ENCODE measurements at regions not wholly inside any gene's neighbourhood (a gene's known extent, or its start where the extent isn't known, plus 50 kb on each side); places are given as distances from the start of the nearest gene placed in this dataset.

DNA sequence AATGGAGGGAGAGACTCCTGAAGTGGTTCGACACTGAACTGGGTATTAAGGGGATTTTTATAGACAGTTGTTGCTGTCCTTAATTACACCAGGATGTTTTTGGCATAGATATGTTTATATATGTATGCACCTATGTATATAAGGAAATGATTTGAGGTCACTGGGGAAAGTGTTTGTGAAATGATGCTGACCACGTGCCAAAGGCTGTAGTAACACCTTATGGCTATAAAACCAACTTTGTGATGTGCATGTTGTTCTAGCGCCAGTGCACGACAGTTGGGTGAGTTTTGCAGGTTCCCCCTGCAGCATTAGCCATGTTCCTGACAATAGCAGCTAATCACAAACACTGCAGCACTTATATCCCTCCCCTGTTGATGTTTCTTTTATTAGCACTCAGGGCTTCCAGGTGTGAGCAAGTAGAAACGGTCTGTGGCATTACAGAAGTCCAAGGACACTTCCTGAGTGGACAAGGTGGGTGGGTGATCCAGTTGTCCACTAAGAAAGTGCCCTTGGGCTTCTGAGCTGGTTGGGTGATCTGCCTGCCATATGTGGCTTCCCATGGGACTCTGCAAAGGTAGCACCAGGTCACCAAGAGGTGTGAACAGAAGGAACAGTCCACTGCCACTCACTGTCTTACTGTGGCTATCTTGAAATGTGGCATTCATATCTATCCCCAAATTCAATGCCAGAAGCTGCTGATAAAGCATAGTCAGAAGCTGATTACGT, 63.0 kb upstream of the RBM24 start:
- ATAC-seq (no peak), DNase-seq (ENCODE audit: extremely low read depth in 1 of 4, low spot score in 3 of 4) (no peak), FAIRE-seq (no peak)
- BruUV-seq (replicated peaks), result no TSS peak
- no peak overlapping the region for H3K9ac ChIP-seq (ENCODE audit: insufficient read depth in 1 of 2, low read depth in 2 of 2, low read length in 2 of 2)
- no peak overlapping the region for H3K4me3 ChIP-seq
- no peaks in the 10 kb centered on the region for H3K4me1 ChIP-seq (replicated peaks in 1 of 2; ENCODE audit: control insufficient read depth in 2 of 2, insufficient read depth in 2 of 2, low read length in 2 of 2)
- H2AFZ ChIP-seq (ENCODE audit: low read depth, low read length), result no peak overlapping the region
- H3K79me2 ChIP-seq (ENCODE audit: control insufficient read depth, insufficient read depth, low read length), result no peaks in the 10 kb centered on the region
- intact Hi-C loops (cut with micrococcal nuclease), result no loop called here
- no peaks in the 10 kb centered on the region for H3K9me3 ChIP-seq (replicated peaks; ENCODE audit: control insufficient read depth, insufficient read depth, low read depth, low read length)
- ChIA-PET POLR2A (no interaction called here), CTCF (ENCODE audit: low intra/inter-chr PET ratio) (no interaction called here)
- peaks cover 0 to 5% of the 10 kb centered on the region in 2 experiments; a peak in 1 of 5 replicates for H3K27me3 ChIP-seq (ENCODE audit: control insufficient read depth in 2 of 2, insufficient read depth in 2 of 2, low read length in 2 of 2)
- no peaks in the 10 kb centered on the region for H3K9me1 ChIP-seq (ENCODE audit: control insufficient read depth, insufficient read depth, low read length)
- no peaks in the 10 kb centered on the region for H4K20me1 ChIP-seq (replicated peaks; ENCODE audit: control insufficient read depth, insufficient read depth, low read length)
- WGBS (ENCODE audit: insufficient coverage, low coverage, missing lambda C conversion rate), result 0% methylated on average over 6 of the region's 6 CpGs
- H3K36me3 ChIP-seq (ENCODE audit: control insufficient read depth, insufficient read depth, low read length), result no peaks in the 10 kb centered on the region
- no peak overlapping the region for H3K27ac ChIP-seq (ENCODE audit: extremely low read depth, low read depth, low read length)
- H3K4me2 ChIP-seq (ENCODE audit: insufficient read depth, low read length), result no peak overlapping the region
- in situ Hi-C loops (cut with MboI), result no loop called here
- TF ChIP-seq ZFP1 (CRISPR knock-in tag; IDR thresholded peaks at IDR 0.05) (no peak), PPARD (CRISPR knock-in tag; IDR thresholded peaks at IDR 0.05) (no peak), TSC22D4 (tag; IDR thresholded peaks at IDR 0.05) (no peak), EWSR1 (IDR thresholded peaks at IDR 0.05; ENCODE audit: borderline replicate concordance, low read depth, partially characterized antibody) (no peak), SRSF1 (IDR thresholded peaks at IDR 0.05; ENCODE audit: low read depth, low read length) (no peak), ZNF24 (IDR thresholded peaks at IDR 0.05) (no peak), SMARCA4 (IDR thresholded peaks at IDR 0.05) (no peak), JUN (IDR thresholded peaks at IDR 0.05; ENCODE audit: borderline replicate concordance, low read depth, low read length) (no peak), JUN (CRISPR knock-in tag; IDR thresholded peaks at IDR 0.05; ENCODE audit: borderline replicate concordance) (no peak), HOMEZ (CRISPR knock-in tag; IDR thresholded peaks at IDR 0.05) (no peak), PTBP1 (IDR thresholded peaks at IDR 0.05; ENCODE audit: low read depth, low read length) (no peak), MEIS2 (IDR thresholded peaks at IDR 0.05; ENCODE audit: partially characterized antibody) (no peak), ESRRA (IDR thresholded peaks at IDR 0.05; ENCODE audit: borderline replicate concordance, low read depth) (no peak)
- TF ChIP-seq, protein P1, sequence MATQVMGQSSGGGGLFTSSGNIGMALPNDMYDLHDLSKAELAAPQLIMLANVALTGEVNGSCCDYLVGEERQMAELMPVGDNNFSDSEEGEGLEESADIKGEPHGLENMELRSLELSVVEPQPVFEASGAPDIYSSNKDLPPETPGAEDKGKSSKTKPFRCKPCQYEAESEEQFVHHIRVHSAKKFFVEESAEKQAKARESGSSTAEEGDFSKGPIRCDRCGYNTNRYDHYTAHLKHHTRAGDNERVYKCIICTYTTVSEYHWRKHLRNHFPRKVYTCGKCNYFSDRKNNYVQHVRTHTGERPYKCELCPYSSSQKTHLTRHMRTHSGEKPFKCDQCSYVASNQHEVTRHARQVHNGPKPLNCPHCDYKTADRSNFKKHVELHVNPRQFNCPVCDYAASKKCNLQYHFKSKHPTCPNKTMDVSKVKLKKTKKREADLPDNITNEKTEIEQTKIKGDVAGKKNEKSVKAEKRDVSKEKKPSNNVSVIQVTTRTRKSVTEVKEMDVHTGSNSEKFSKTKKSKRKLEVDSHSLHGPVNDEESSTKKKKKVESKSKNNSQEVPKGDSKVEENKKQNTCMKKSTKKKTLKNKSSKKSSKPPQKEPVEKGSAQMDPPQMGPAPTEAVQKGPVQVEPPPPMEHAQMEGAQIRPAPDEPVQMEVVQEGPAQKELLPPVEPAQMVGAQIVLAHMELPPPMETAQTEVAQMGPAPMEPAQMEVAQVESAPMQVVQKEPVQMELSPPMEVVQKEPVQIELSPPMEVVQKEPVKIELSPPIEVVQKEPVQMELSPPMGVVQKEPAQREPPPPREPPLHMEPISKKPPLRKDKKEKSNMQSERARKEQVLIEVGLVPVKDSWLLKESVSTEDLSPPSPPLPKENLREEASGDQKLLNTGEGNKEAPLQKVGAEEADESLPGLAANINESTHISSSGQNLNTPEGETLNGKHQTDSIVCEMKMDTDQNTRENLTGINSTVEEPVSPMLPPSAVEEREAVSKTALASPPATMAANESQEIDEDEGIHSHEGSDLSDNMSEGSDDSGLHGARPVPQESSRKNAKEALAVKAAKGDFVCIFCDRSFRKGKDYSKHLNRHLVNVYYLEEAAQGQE (IDR thresholded peaks at IDR 0.05; ENCODE audit: borderline replicate concordance), result no peak
- TF ChIP-seq, protein P1 (CRISPR knock-in tag; IDR thresholded peaks at IDR 0.05; ENCODE audit: low read depth), result no peak
